Fibroblast of lung (primary cell): ENCODE measurements at regions not wholly inside any gene's neighbourhood (a gene's known extent, or its start where the extent isn't known, plus 50 kb on each side); places are given as distances from the start of the nearest gene placed in this dataset.

Experiments used
- CTCF ChIP-seq, 2 donors: IDR thresholded peaks in 1 of 2; conservative IDR thresholded peaks in 1 of 2; 1 replicate in 1 of 2; 2 replicates in 1 of 2; pipeline ENCODE4 v1.5.1; 2011 to 2012; ENCODE audit warnings: low read length in 2 of 2, control low read depth in 1 of 2, inconsistent platforms in 1 of 2, low read depth in 1 of 2, mild to moderate bottlenecking in 1 of 2
- EZH2 ChIP-seq: IDR thresholded peaks from 2 replicates; pipeline ENCODE4 v1.5.1; 2012; ENCODE audit warnings: low read length, control low read depth, mild to moderate bottlenecking; ENCODE audit errors: missing control alignments

- no peak for TF ChIP-seq CTCF (conservative IDR thresholded peaks at IDR 0.05 in 1 of 2, IDR thresholded peaks at IDR 0.05 in 1 of 2; ENCODE audit: low read depth in 1 of 2, low read length in 2 of 2)
- no peak for TF ChIP-seq EZH2
Measured at GRCh38 chr5:67747096-67747495, 468.5 kb upstream of the PIK3R1 start.
